ENCODE measurements at regions not wholly inside any gene's neighbourhood (a gene's known extent, or its start where the extent isn't known, plus 50 kb on each side); places are given as distances from the start of the nearest gene placed in this dataset.

DNA sequence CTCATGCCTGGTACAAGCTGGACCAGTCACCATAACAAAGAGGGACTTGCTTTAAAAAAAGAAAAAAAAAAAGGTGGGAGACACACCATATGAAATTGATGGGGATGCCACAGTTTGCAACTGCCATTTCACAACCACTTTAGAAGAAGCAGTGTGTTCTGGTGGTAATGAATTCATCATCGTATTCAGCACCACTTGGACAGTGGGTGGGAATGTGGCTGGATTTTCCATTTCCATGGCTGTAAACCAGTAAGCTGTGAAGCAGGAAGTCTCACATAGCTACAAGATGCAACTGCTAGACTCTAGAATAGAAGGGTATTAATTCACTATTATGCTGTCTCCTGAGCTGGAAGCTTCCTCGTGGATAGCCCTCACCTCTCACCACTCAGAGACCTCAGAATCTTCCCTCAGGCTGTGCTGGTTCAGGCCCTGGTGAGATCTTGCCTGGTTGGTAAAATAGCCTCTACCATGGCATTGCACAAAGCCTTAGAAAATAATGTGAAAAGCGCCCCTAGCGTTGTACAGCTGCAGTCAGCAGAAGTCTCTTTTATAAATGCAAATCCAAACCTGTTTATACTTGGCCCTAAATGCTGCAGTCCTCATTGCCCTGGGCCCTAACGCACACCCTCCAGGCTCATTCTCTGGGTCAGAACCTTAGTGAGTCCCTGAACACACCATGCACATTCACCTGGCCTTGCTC lies 150.7 kb downstream of the KCTD15 start:
- no peak for DNase-seq (ENCODE audit: low spot score)

DNA sequence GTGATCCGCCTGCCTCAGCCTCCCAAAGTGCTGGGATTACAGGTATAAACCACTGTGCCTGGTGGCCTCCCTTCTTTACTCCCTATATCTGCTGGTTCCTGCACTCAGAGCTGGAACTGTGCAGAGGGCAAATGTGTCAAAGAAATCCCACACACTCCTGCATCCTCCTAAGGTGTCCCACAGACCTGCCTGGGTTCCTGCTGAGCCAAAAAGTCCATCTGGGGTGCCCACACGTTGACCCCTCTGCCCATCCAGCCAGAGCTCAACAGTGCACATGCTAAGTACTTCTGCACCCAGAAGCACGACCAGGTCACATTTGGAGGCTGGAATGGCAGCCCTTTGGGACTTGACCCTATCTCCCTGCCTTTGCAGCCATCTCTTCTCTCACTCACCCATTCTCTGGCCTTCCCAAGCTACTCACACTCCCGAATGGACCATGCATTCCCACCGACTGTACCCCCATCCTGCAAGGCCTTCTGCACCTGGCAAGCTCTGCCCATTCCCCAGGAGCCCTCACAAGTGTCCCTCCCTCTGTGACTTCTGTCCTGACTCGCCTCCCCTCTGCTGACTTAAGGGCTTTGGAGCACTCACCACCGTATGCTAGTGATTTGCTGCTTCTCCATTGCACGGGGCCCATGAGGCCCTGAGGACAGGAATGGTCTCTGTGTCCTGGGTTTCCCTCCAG lies 152.1 kb downstream of the KCTD15 start:
- no peak for DNase-seq (ENCODE audit: low spot score)

GRCh38 chr19:33950091-33950750 lies 153.6 kb downstream of the KCTD15 start:
- no peak for DNase-seq (ENCODE audit: low spot score)

DNA sequence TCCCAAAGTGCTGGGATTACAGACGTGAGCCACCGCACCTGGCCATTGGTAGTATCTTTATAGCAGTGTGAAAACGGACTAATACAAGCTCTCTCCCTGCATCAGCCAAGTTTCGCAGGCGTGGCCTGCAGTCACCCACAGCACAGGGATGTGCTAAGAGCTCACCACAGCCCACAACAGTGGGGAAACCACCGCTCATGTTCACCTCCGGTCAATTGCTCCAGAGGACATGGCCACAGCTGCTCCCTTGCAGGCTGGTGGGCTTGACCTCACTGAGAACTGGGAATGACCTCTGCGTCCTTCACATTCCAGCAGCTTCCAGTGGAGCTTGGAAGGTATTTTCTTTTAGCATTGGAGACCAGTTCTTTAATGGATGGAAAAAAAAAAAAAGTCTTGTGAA lies 156.4 kb downstream of the KCTD15 start:
- DNase-seq (ENCODE audit: low spot score): no peak

DNA sequence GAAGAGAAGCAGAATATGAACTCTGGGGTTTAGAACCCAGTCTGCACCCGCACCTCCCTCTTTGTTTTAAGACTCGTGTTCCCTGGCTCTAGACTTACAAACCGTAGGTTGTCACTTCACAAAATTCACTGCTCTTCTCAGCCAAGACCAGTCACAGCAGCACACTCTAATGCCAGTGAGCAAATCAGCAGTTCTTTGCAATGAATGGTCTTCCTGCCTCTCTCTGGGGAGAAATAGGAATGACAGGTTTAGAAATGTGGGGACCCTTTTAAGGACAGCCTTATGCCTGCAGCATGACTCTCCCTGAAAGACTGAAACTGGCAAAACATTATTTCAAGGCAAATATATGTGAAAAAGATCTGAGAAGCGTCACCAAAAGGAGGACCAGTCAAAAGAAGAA lies 156.9 kb downstream of the KCTD15 start:
- no peak for DNase-seq (ENCODE audit: low spot score)

DNA sequence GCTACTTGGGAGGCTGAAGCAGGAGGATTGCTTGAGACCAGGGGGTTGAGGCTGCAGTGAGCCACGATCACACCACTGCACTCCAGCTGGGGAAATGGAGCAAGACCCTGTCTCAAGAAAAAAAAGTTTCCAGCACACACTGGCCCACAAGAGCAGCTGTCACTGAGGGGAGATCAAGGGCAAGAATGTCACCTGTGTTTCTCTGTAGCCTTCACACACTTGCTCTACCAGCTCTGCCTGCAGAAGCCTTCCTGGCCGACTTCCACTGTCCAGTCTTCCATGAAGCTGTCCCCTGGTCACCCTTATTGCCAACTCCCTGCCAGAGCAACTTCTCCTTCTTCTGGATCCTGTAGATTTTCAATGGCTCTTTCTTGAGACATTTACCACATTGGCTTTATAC lies 158.0 kb downstream of the KCTD15 start:
- DNase-seq (ENCODE audit: low spot score): no peak

- no peak for DNase-seq (ENCODE audit: low spot score)
Measured at GRCh38 chr19:33956941-33957340, 160.3 kb downstream of the KCTD15 start.

- DNase-seq (ENCODE audit: low spot score): no peak
Measured at GRCh38 chr19:33957804-33958203, 161.1 kb downstream of the KCTD15 start.

DNA sequence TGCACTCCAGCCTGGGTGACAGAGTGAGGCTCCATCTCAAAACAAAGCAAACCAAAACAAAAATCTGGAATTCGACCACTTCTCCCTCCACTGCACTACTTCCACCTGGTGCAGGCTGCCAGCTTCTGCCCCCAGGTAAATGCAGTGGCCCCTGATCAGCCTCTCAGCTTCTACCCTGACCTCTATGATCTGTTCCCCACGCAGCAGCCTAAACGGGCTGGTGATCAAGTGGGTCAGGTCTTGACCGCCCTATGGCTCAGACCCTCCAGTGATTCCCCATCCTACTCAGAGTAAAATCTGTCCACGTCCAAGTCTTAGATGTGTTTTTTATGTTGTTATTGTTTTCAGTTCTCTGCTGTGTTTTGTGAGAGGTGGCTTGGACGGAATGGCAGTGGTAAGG lies 163.9 kb downstream of the KCTD15 start:
- DNase-seq (ENCODE audit: low spot score): no peak

- DNase-seq (ENCODE audit: low spot score): no peak
Measured at GRCh38 chr19:33962161-33962560, 165.5 kb downstream of the KCTD15 start.

DNA sequence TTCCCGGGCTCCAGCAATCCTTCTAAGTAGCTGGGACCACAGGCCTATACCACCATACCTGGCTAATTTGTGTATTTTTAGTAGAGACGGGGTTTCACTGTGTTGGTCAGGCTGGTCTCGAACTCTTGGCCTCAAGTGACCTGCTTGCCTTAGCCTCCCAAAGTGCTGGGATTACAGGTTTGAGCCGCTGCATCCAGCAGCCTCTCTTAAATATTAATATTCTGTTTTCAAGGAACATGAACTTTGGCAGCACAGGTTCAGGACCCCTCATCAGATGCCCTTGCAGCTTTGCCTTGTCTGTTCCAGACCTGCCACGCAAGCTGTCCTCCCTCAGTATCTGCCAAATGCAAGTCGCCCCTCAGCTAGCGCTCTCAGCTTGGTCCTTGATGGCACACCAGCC lies 166.8 kb downstream of the KCTD15 start:
- no peak for DNase-seq (ENCODE audit: low spot score)

GRCh38 chr19:33971073-33971472 lies 174.4 kb downstream of the KCTD15 start:
- no peak for DNase-seq (ENCODE audit: low spot score)

GRCh38 chr19:33977756-33978685 lies 181.4 kb downstream of the KCTD15 start:
- no peak for DNase-seq (ENCODE audit: low spot score)

DNA sequence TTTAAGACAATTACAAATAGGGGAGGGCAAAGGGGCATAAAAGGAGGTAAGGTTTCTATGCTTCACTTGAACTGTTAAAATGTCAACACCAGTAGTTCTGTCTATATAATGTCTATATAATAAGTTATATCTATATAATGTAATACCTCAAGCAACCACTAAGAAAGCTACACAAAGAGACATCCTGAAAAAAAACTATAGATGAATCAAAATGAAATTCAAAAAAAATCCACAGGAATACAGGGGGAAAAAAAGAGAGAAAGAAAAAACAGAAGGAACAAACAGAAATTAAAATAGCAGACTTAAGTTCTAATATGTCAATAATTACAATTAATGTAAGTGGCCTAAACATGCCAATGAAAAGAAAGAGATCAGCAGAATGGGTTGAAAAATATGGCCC lies 186.0 kb downstream of the KCTD15 start:
- no peak for DNase-seq (ENCODE audit: low spot score)

GRCh38 chr19:33988601-33989000 lies 183.7 kb upstream of the LSM14A start:
- DNase-seq (ENCODE audit: low spot score): no peak

- no peak for DNase-seq (ENCODE audit: low spot score)
Measured at GRCh38 chr19:33997690-33998089, 174.6 kb upstream of the LSM14A start.

GRCh38 chr19:33998302-33998701 lies 174.0 kb upstream of the LSM14A start:
- DNase-seq (ENCODE audit: low spot score): no peak

DNA sequence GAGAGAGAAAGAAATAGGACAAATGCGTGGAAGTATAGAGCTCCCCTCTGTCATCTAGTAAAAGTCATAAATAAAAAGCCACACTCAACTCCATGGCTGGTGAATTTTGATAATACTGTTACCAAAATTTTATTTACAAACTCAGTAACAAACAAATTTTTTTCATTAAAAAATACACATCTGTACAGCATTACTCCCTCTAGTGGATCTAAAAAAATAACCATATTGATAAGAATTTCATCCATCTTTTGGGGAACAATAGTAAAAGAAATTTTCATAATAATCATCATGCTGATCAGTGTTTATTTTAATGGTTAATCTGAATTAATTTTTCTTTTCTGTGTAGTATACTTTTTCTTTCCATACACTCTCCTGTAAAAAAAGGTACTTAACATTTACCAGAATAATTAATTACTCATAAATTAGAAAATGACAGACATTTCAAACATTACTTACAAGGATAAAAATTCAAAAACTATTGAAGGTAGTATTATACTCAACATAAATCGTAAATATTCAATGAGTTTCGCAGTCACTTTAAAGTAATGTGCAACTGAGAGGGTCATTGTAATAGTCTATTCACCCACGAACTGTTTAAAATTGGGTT lies 173.5 kb upstream of the LSM14A start:
- DNase-seq (ENCODE audit: low spot score): no peak

GRCh38 chr19:34017024-34017423 lies 155.3 kb upstream of the LSM14A start:
- no peak for DNase-seq (ENCODE audit: low spot score)

GRCh38 chr19:34017601-34018000 lies 154.7 kb upstream of the LSM14A start:
- DNase-seq (ENCODE audit: low spot score): no peak

GRCh38 chr19:34018546-34018945 lies 153.8 kb upstream of the LSM14A start:
- no peak for DNase-seq (ENCODE audit: low spot score)

DNA sequence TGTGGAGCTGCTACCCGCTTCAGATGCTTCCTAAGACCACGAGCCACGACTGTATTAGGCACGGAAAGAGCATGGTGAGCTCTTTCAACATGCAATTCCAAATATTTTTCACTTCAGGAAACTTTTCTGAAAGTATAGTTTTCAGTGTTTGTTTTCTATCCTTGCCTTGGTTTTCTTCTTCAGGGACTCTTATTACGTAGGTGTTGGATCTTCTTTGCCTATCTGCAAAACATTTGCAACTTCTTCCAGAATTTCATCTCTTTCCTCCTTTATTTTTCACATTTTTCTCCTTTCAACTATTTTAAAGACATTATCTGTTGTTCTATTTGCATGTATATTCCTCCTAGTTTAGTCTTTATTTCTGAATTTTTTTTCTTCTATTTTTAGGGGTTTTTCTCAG lies 148.9 kb upstream of the LSM14A start:
- DNase-seq (ENCODE audit: low spot score): no peak
